LNCaP clone FGC (cell line): ENCODE measurements at regions not wholly inside any gene's neighbourhood (a gene's known extent, or its start where the extent isn't known, plus 50 kb on each side); places are given as distances from the start of the nearest gene placed in this dataset.

Source experiments
- DNase-seq: peaks from one replicate; pipeline ENCODE4 v3.0.0-alpha.2; 2011; ENCODE audit warnings: low read depth
- H3K4me3 ChIP-seq: 2 replicates; pipeline ENCODE4 v1.5.1; 2011; ENCODE audit warnings: mild to moderate bottlenecking, low read depth, low read length, control low read depth
- CTCF ChIP-seq: IDR thresholded peaks from 2 replicates; pipeline ENCODE4 v1.5.1; 2012; ENCODE audit warnings: mild to moderate bottlenecking; ENCODE audit not compliant: control insufficient read depth, insufficient read depth; ENCODE audit errors: extremely low read depth

- H3K4me3 ChIP-seq = no peak overlapping the region
- no peak for TF ChIP-seq CTCF
- DNase-seq = no peak
Measured at GRCh38 chr13:27673911-27674310, 52.2 kb downstream of the POLR1D start.

- DNase-seq = no peak
Measured at GRCh38 chr13:27678306-27679040, 56.8 kb downstream of the POLR1D start.

GRCh38 chr13:27679396-27679795 lies 57.7 kb downstream of the POLR1D start:
- no peak for TF ChIP-seq CTCF
- H3K4me3 ChIP-seq = no peak overlapping the region
- no peak for DNase-seq

More at GRCh38 chr13:27678306-27679040, 56.8 kb downstream of the POLR1D start:
- TF ChIP-seq CTCF = no peak
- no peak overlapping the region for H3K4me3 ChIP-seq

GRCh38 chr13:27679896-27680295 lies 58.2 kb downstream of the POLR1D start:
- DNase-seq = no peak
- no peak for TF ChIP-seq CTCF

GRCh38 chr13:27680465-27680864 lies 58.8 kb downstream of the POLR1D start:
- no peak for DNase-seq
- H3K4me3 ChIP-seq = no peak overlapping the region
- TF ChIP-seq CTCF = no peak

More at GRCh38 chr13:27679896-27680295, 58.2 kb downstream of the POLR1D start:
- no peak overlapping the region for H3K4me3 ChIP-seq

GRCh38 chr13:27691207-27691606 lies 69.5 kb downstream of the POLR1D start:
- no peak for TF ChIP-seq CTCF
- no peak overlapping the region for H3K4me3 ChIP-seq
- DNase-seq = no peak

- no peak for TF ChIP-seq CTCF
- DNase-seq = no peak
- H3K4me3 ChIP-seq = no peak overlapping the region
Measured at GRCh38 chr13:27696731-27697130, 75.0 kb downstream of the POLR1D start.
